PC-3 (cell line): ENCODE measurements at regions not wholly inside any gene's neighbourhood (a gene's known extent, or its start where the extent isn't known, plus 50 kb on each side); places are given as distances from the start of the nearest gene placed in this dataset.

Source experiments
- CTCF ChIP-seq: fragments of 300-600 bp; sonication (generic); conservative IDR thresholded peaks from 2 replicates; pipeline ENCODE4 v1.5.1; 2017; ENCODE audit warnings: antibody characterized with exemption, low read depth, mild to moderate bottlenecking, low read length
- EZH2 ChIP-seq: fragments of 300-600 bp; sonication (generic); IDR thresholded peaks from one replicate; pipeline ENCODE4 v1.6.1; 2017; ENCODE audit warnings: antibody characterized with exemption, mild to moderate bottlenecking, low read length; ENCODE audit not compliant: unreplicated experiment

DNA sequence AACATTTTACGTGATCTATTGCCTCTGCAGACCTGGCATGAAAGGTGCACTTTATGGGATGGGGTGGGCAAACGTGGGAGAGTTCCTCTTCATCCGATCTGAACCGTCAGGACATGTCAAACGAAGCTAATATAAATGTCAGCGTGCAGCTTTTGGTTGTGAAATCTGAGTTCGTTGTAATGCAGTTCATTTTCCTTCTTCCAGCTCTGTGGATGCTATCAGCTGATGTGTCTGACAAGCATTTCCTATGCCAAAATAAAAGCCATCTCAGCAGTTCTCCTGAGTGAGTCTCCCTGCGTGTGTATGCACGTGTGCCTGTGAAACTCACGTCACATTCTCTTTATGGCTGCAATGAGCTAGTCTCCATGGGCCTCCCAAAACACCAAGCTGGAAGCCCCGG lies 512.3 kb downstream of the MCTP2 start:
- TF ChIP-seq EZH2, result no peak
- TF ChIP-seq CTCF, result no peak
